Astrocyte of the cerebellum (primary cell): ENCODE measurements at regions not wholly inside any gene's neighbourhood (a gene's known extent, or its start where the extent isn't known, plus 50 kb on each side); places are given as distances from the start of the nearest gene placed in this dataset.
"Not testable (repeated sequence)": the region's sequence is repeated elsewhere in the genome, so short reads cannot be mapped to it uniquely, and the experiment has no call there.

Source experiments
- DNase-seq: peaks from one replicate; pipeline ENCODE4 v3.0.0-alpha.2; 2011; ENCODE audit warnings: low read depth
- H3K4me3 ChIP-seq: 2 replicates; pipeline ENCODE4 v1.5.1; 2011; ENCODE audit warnings: mild to moderate bottlenecking, low read depth, low read length, moderate library complexity
- in situ Hi-C: cut with HindIII; loops from 2 replicates; pipeline ENCODE4 v1.10.0; 2017; ENCODE audit warnings: low sequenced_read_pairs
- TF ChIP-seq, protein P1 (sequence below): IDR thresholded peaks from 2 replicates; pipeline ENCODE4 v1.5.1; 2012; ENCODE audit warnings: low read length, low read depth, moderate library complexity, mild to moderate bottlenecking; ENCODE audit errors: missing control alignments

- in situ Hi-C loops, result no loop called here
- TF ChIP-seq, protein P1, sequence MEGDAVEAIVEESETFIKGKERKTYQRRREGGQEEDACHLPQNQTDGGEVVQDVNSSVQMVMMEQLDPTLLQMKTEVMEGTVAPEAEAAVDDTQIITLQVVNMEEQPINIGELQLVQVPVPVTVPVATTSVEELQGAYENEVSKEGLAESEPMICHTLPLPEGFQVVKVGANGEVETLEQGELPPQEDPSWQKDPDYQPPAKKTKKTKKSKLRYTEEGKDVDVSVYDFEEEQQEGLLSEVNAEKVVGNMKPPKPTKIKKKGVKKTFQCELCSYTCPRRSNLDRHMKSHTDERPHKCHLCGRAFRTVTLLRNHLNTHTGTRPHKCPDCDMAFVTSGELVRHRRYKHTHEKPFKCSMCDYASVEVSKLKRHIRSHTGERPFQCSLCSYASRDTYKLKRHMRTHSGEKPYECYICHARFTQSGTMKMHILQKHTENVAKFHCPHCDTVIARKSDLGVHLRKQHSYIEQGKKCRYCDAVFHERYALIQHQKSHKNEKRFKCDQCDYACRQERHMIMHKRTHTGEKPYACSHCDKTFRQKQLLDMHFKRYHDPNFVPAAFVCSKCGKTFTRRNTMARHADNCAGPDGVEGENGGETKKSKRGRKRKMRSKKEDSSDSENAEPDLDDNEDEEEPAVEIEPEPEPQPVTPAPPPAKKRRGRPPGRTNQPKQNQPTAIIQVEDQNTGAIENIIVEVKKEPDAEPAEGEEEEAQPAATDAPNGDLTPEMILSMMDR, result no peak
- no peak overlapping the region for H3K4me3 ChIP-seq
- no peak for DNase-seq
These were observed 566.8 kb downstream of the PDHA2 start for GRCh38 chr4:96406742-96407141.

GRCh38 chr4:96407225-96407624 lies 567.3 kb downstream of the PDHA2 start:
- TF ChIP-seq, protein P1, result no peak
- no peak for DNase-seq
- in situ Hi-C loops, result no loop called here
- no peak overlapping the region for H3K4me3 ChIP-seq

DNA sequence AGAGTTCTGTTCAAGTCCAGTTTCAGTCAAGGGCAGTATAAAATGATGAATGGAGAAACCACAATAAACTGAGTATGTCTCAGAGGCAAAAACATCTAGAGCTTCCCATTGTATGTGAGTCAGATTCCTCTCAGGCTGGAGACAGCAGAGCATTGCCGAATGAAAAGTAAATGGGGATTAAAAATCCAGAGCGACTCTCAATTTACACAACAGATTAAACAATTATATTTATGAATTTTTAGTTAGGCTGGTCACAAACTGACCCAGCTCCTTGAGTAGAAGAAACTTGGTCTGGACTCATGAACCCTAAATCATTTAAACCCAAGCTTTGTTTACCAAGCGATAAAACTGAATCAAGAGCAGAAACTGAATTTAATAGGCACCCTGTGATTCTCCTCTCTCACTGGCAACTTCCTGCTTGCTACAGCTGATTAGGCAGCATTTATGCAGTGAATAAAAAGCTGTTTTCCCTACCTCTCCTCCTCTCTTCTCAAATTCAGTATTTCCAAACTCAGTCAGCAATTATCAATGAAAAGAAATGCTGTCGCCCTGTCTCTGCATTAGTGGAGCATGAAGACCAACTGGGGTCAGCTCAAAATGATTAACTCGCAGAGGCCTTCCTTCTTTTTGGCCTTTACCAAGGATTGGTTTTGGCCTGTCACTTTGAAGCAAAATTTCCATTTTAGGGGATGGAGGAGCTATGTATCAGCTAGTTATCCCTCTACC lies 568.0 kb downstream of the PDHA2 start:
- TF ChIP-seq, protein P1, result no peak
- peak; percentile 1 for DNase-seq
- H3K4me3 ChIP-seq, result no peak overlapping the region
- in situ Hi-C loops, result no loop called here

GRCh38 chr4:96414853-96415252 lies 575.0 kb downstream of the PDHA2 start:
- in situ Hi-C loops, H3K4me3 ChIP-seq, DNase-seq: not testable (repeated sequence)

DNA sequence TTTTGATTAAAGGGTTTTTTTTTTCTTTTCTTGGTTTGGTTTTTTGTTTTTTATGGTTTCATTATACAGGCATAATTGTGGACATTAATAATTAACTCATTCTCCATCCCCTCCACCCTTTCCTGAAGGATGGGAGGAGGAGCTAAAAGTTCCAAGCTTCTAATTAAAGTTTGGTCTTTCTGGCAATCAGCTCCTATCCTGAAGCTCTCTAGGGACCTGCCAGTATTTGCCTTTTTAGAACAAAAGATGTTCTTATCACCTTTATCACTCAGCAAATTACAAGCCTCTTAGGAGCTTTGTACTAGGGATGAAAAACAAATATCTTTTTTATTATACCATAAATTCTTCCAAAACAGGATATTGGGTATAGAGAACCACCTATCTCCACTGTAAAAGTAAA lies 589.8 kb downstream of the PDHA2 start:
- H3K4me3 ChIP-seq, result no peak overlapping the region
- DNase-seq, result no peak
- TF ChIP-seq, protein P1, result no peak
- in situ Hi-C loops, result no loop called here

DNA sequence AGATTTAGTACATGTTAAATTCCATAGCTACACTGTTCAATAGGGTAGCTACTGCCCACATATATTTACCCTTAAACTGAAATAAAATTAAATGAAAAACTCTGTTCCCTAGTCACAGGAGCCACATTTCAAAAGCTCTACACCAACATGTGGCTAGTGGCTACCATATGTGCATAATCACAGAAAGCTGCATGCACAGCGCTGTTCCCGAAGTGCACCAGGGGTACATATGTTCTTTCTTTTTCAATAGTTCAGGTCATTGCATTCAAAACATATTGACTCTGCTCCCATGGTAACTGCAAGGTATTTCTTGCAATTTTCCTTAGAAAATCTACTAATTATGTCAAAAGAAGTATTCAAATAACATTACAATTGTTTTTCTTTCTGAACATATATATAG lies 591.2 kb downstream of the PDHA2 start:
- H3K4me3 ChIP-seq, result no peak overlapping the region
- DNase-seq, result no peak
- TF ChIP-seq, protein P1, result no peak
- in situ Hi-C loops, result no loop called here

DNA sequence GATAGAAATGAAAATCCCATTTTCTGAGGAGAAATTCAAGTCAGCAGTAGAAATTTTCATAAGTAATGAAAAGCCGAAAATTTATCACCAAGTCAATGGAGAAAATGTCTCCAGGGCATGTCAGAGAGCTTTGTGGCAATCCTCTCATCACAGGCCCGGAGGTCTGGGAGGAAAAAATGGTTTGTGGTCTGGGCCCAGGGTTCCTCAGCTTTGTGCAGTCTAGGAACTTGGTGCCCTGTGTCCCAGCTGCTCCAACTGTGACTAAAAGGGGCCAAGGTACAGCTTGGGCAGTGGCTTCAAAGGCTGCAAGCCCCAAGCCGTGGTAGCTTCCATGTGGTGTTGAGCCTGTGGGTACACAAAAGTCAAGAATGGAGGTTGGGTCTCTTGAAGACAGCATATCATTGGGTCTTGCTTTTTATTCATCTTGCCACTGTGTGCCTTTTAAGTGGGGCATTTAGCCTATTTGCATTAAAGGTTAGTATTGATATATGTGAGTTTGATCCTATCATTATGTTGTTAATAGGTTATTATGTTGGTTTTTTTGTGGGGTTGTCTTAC lies 608.5 kb downstream of the PDHA2 start:
- TF ChIP-seq, protein P1, result no peak
- in situ Hi-C loops, result no loop called here
- H3K4me3 ChIP-seq, result no peak overlapping the region
- DNase-seq, result no peak
